GM12878 (cell line): ENCODE measurements at regions not wholly inside any gene's neighbourhood (a gene's known extent, or its start where the extent isn't known, plus 50 kb on each side); places are given as distances from the start of the nearest gene placed in this dataset.

Experiments used
- ATAC-seq: fragments of 200-7000 bp; cut with Tn5 transposase; 3 replicates; pipeline ENCODE4 v1.9.1; 2020; ENCODE audit warnings: mild to moderate bottlenecking, moderate library complexity
- BruUV-seq: library from RNA; stranded (reverse); fragments of 400-500 nt; replicated peaks from 2 replicates; lab custom pipeline; 2021; lab: Mats Ljungman, UMichigan
- CTCF ChIA-PET: fragments of 300-600 bp; sonication (Branson Sonifier 250); formaldehyde crosslinking; extraction: SDS; loops from one replicate; lab custom pipeline; 2021; ENCODE audit warnings: inconsistent platforms; lab: Yijun Ruan, JAX
- POLR2A ChIA-PET: fragments of 350-600 bp; formaldehyde crosslinking; extraction: SDS; loops from one replicate; lab custom pipeline; 2021; ENCODE audit warnings: inconsistent platforms; lab: Charles Lee
- RAD21 ChIA-PET: fragments of 300-600 bp; sonication (Branson Sonifier 250); formaldehyde crosslinking; loops from one replicate; lab custom pipeline; 2023; ENCODE audit warnings: antibody characterized with exemption; ENCODE audit not compliant: unreplicated experiment; lab: Charles Lee
- SMC1A ChIA-PET: fragments of 300-600 bp; sonication (Branson Sonifier 250); formaldehyde crosslinking; loops from one replicate; lab custom pipeline; 2023; ENCODE audit not compliant: unreplicated experiment, uncharacterized antibody; lab: Charles Lee
- DNase-seq: peaks from one replicate; pipeline ENCODE4 v3.0.0-alpha.2; 2011; ENCODE audit warnings: low read depth, low spot score
- FAIRE-seq: peaks from 3 replicates; lab custom pipeline; 2011; peaks lifted over from hg19 to GRCh38; lab: Jason Lieb, UNC
- H2AFZ ChIP-seq: 2 replicates; pipeline ENCODE4 v1.6.0; 2011; ENCODE audit warnings: low read depth, low read length, control low read depth; ENCODE audit not compliant: control insufficient read depth
- H3K27ac ChIP-seq: 2 replicates; pipeline ENCODE4 v1.5.1; 2011; ENCODE audit warnings: control low read depth; ENCODE audit not compliant: control insufficient read depth, insufficient read depth
- H3K27me3 ChIP-seq, 2 experiments: replicated peaks in 1 of 2; 2 replicates each; pipeline versions ENCODE4 v1.6.0 to v1.6.1; 2011; ENCODE audit warnings: low read length in 1 of 2; ENCODE audit not compliant: control insufficient read depth in 2 of 2, insufficient read depth in 2 of 2
- H3K36me3 ChIP-seq, 2 experiments: 2 replicates each; pipeline ENCODE4 v1.5.1; 2011; ENCODE audit warnings: low read length in 1 of 2; ENCODE audit not compliant: control insufficient read depth in 2 of 2, insufficient read depth in 2 of 2
- H3K4me1 ChIP-seq: 2 replicates; pipeline ENCODE4 v1.6.1; 2011; ENCODE audit warnings: mild to moderate bottlenecking, low read length, moderate library complexity, mixed read lengths; ENCODE audit not compliant: control insufficient read depth, insufficient read depth
- H3K4me2 ChIP-seq: 2 replicates; pipeline ENCODE4 v1.6.0; 2011; ENCODE audit warnings: control low read depth; ENCODE audit not compliant: control insufficient read depth, insufficient read depth
- H3K4me3 ChIP-seq: fragments of 200-600 bp; sonication (generic); 2 replicates; pipeline ENCODE4 v1.5.1; 2016
- H3K79me2 ChIP-seq: 2 replicates; pipeline ENCODE4 v1.6.0; 2011; ENCODE audit warnings: low read length; ENCODE audit not compliant: control insufficient read depth, insufficient read depth
- H3K9ac ChIP-seq: 2 replicates; pipeline ENCODE4 v1.8.0; 2011; ENCODE audit warnings: low read length, control low read depth, mixed read lengths; ENCODE audit not compliant: control insufficient read depth, insufficient read depth
- H3K9me3 ChIP-seq: replicated peaks from 3 replicates; pipeline ENCODE4 v1.5.1; 2011; ENCODE audit warnings: mild to moderate bottlenecking, low read length; ENCODE audit not compliant: control insufficient read depth, insufficient read depth
- H4K20me1 ChIP-seq: 2 replicates; pipeline ENCODE4 v1.6.0; 2011; ENCODE audit not compliant: control insufficient read depth, insufficient read depth
- CHD2 ChIP-seq: IDR thresholded peaks from 2 replicates; pipeline ENCODE4 v1.6.1; 2011; ENCODE audit warnings: low read depth, low read length, improper control_type of control experiment, borderline replicate concordance
- CUX1 ChIP-seq: IDR thresholded peaks from 2 replicates; pipeline ENCODE4 v1.6.1; 2012; ENCODE audit warnings: improper control_type of control experiment, low read depth, low read length; ENCODE audit not compliant: insufficient replicate concordance
- ELK1 ChIP-seq: IDR thresholded peaks from 2 replicates; pipeline ENCODE4 v1.6.1; 2012; ENCODE audit warnings: low read depth, low read length, improper control_type of control experiment
- FOS ChIP-seq: IDR thresholded peaks from 3 replicates; pipeline ENCODE4 v1.6.1; 2011; ENCODE audit warnings: borderline replicate concordance; ENCODE audit not compliant: insufficient read length; ENCODE audit errors: extremely low read depth
- FOXK2 ChIP-seq: fragments of 450-650 bp; IDR thresholded peaks from 2 replicates; pipeline ENCODE4 v1.6.1; 2017; ENCODE audit warnings: mild to moderate bottlenecking, moderate library complexity
- GABPA ChIP-seq: IDR thresholded peaks from 2 replicates; pipeline ENCODE4 v1.6.1; 2014; ENCODE audit warnings: antibody characterized with exemption, low read depth, mild to moderate bottlenecking, inconsistent platforms
- HCFC1 ChIP-seq: fragments of 150-350 bp; IDR thresholded peaks from 2 replicates; pipeline ENCODE4 v1.6.1; 2014; ENCODE audit warnings: low read length
- MAX ChIP-seq: IDR thresholded peaks from 2 replicates; pipeline ENCODE4 v1.6.1; 2012; ENCODE audit warnings: low read depth, low read length, improper control_type of control experiment
- NFIC ChIP-seq: IDR thresholded peaks from 2 replicates; pipeline ENCODE4 v1.6.1; 2012; ENCODE audit warnings: low read depth, mild to moderate bottlenecking, inconsistent platforms, low read length, moderate library complexity
- RCOR1 ChIP-seq: conservative IDR thresholded peaks from 2 replicates; pipeline ENCODE4 v1.6.1; 2012; ENCODE audit warnings: low read depth, low read length, improper control_type of control experiment
- RFX5 ChIP-seq: IDR thresholded peaks from 2 replicates; pipeline ENCODE4 v1.6.1; 2011; ENCODE audit warnings: low read depth, low read length, improper control_type of control experiment
- STAT1 ChIP-seq: fragments of 450-650 bp; conservative IDR thresholded peaks from 2 replicates; pipeline ENCODE4 v1.6.1; 2014; ENCODE audit warnings: antibody characterized with exemption, mild to moderate bottlenecking
- STAT3 ChIP-seq: IDR thresholded peaks from 2 replicates; pipeline ENCODE4 v1.6.1; 2011; ENCODE audit warnings: low read depth, low read length, improper control_type of control experiment
- ZNF207 ChIP-seq: fragments of 450-650 bp; IDR thresholded peaks from 2 replicates; pipeline ENCODE4 v1.6.1; 2014; ENCODE audit warnings: antibody characterized with exemption, mild to moderate bottlenecking, borderline replicate concordance
- ZNF687 ChIP-seq: fragments of 450-650 bp; IDR thresholded peaks from 2 replicates; pipeline ENCODE4 v1.6.1; 2017; ENCODE audit warnings: mild to moderate bottlenecking, moderate library complexity
- WGBS: methylation state at CpG from one replicate; pipeline ENCODE4 v1.1.6; 2016; ENCODE audit warnings: low lambda C conversion rate; ENCODE audit not compliant: insufficient replicate concordance, insufficient coverage; ENCODE audit errors: missing lambda C conversion rate; 5-methylcytosine and 5-hydroxymethylcytosine counted together
- in situ Hi-C: fragments of 300-500 bp; cut with MboI; formaldehyde crosslinking; loops from 9 replicates; pipeline ENCODE4 v1.14.3; 2018; ENCODE audit warnings: mixed read lengths
- intact Hi-C: fragments of 100-400 bp; cut with micrococcal nuclease; formaldehyde crosslinking; loops from one replicate; pipeline ENCODE4 v1.14.2; 2022; ENCODE audit not compliant: unreplicated experiment

GRCh38 chr2:76180676-76181075 is 470.0 kb upstream of the GCFC2 start:
- ChIA-PET POLR2A (no interaction called here), RAD21 (no interaction called here), CTCF (no interaction called here), SMC1A (no interaction called here)
- BruUV-seq, result no TSS peak
- no peak for ATAC-seq
- H3K4me2 ChIP-seq, result no peak overlapping the region
- FAIRE-seq, result no peak
- no peaks in the 10 kb centered on the region for H3K27me3 ChIP-seq
- no peak for TF ChIP-seq HCFC1
- TF ChIP-seq RFX5, result no peak
- TF ChIP-seq MAX, result no peak
- no peak for TF ChIP-seq RCOR1
- TF ChIP-seq NFIC, result no peak
- TF ChIP-seq STAT3, result no peak
- TF ChIP-seq GABPA, result no peak
- no peak for TF ChIP-seq CUX1
- TF ChIP-seq ZNF687, result no peak
- no peak for TF ChIP-seq FOS
- TF ChIP-seq FOXK2, result no peak
- no peak for TF ChIP-seq STAT1
- TF ChIP-seq ELK1, result no peak
- no peak for TF ChIP-seq CHD2
- no peak for TF ChIP-seq ZNF207
- no peaks in the 10 kb centered on the region for H3K9me3 ChIP-seq
- no peak overlapping the region for H3K4me3 ChIP-seq
- no peak for DNase-seq
- H3K9ac ChIP-seq, result no peak overlapping the region
- no peaks in the 10 kb centered on the region for H3K79me2 ChIP-seq
- H3K27ac ChIP-seq, result no peak overlapping the region
- H3K36me3 ChIP-seq, result no peaks in the 10 kb centered on the region
- 22% methylated on average over 1 of the region's 1 CpG for WGBS
- intact Hi-C loops, result no loop called here
- no peaks in the 10 kb centered on the region for H3K4me1 ChIP-seq
- in situ Hi-C loops, result no loop called here
- no peaks in the 10 kb centered on the region for H4K20me1 ChIP-seq
- no peak overlapping the region for H2AFZ ChIP-seq
